ENCODE measurements at regions not wholly inside any gene's neighbourhood (a gene's known extent, or its start where the extent isn't known, plus 50 kb on each side); places are given as distances from the start of the nearest gene placed in this dataset.

DNA sequence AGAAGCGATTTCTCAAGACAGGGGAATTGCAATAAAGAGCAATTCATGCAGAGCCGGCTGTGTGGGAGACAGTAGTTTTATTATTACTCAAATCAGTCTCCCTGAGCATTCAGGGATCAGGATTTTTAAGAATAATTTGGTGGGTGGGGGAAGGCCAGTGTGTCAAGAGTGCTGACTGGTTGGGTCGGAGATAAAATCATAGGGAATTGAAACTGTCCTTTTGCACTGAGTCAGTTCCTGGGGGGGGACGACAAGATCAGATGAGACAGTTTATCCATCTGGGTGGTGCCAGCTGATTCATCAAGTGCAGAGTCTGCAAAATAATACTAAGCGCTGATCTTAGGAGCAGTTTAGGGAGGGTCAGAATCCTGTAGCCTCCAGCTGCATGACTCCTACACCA lies 502.4 kb downstream of the NLGN4X start:
- Histone ChIP-seq H3K4me2 (ENCODE audit: low read depth, low read length, poor library complexity, severe bottlenecking) (no peak overlapping the region), H2AFZ (ENCODE audit: low read length) (no peak overlapping the region), H3K9me3 (ENCODE audit: insufficient read depth, low read depth, low read length) (no peaks in the 10 kb centered on the region), H3F3A (ENCODE audit: low read depth) (no peaks in the 10 kb centered on the region), H4K20me1 (ENCODE audit: insufficient read depth, low read length, poor library complexity, severe bottlenecking) (no peaks in the 10 kb centered on the region), H3K36me3 (ENCODE audit: insufficient read depth, low read length) (no peaks in the 10 kb centered on the region), H3K79me2 (ENCODE audit: insufficient read depth, low read length) (no peaks in the 10 kb centered on the region), H3K4me1 (ENCODE audit: insufficient read depth, low read length, poor library complexity, severe bottlenecking) (no peaks in the 10 kb centered on the region), H3K9me2 (replicated peaks; ENCODE audit: low read depth, low read length) (no peaks in the 10 kb centered on the region), H3K27me3 (ENCODE audit: insufficient read depth, low read length, poor library complexity, severe bottlenecking) (no peaks in the 10 kb centered on the region), H3K9ac (ENCODE audit: low read depth, low read length, poor library complexity, severe bottlenecking) (no peak overlapping the region), H3K4me3 (ENCODE audit: low read length, poor library complexity, severe bottlenecking) (no peak overlapping the region)
- TF ChIP-seq EZH2phosphoT487 (IDR thresholded peaks at IDR 0.05; ENCODE audit: borderline replicate concordance) (no peak), CTCF (conservative IDR thresholded peaks at IDR 0.05; ENCODE audit: low read length) (no peak)

DNA sequence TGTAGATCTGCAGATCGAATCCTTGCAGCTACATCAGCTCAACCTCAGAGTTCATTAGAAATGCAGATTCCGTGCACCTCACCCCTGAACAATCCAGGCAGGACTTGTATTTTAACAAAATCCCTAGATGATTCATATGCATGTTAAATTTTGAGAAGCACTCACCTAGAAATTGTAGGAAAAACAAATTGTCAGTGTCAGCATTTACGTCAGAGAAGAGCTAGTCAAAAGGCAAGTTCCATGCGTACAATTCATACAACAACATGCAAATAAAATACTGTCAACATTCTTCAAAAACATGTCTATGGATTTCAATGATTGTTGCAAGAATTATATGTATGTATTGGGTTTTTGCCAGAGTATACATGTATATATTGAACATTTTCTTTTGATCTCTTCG lies 504.5 kb downstream of the NLGN4X start:
- H3F3A ChIP-seq (ENCODE audit: low read depth) = no peaks in the 10 kb centered on the region
- no peak overlapping the region for H3K4me2 ChIP-seq (ENCODE audit: low read depth, low read length, poor library complexity, severe bottlenecking)
- no peaks in the 10 kb centered on the region for H3K4me1 ChIP-seq (ENCODE audit: insufficient read depth, low read length, poor library complexity, severe bottlenecking)
- H3K4me3 ChIP-seq (ENCODE audit: low read length, poor library complexity, severe bottlenecking) = no peak overlapping the region
- H3K27me3 ChIP-seq (ENCODE audit: insufficient read depth, low read length, poor library complexity, severe bottlenecking) = no peaks in the 10 kb centered on the region
- no peaks in the 10 kb centered on the region for H3K79me2 ChIP-seq (ENCODE audit: insufficient read depth, low read length)
- no peak overlapping the region for H2AFZ ChIP-seq (ENCODE audit: low read length)
- H3K36me3 ChIP-seq (ENCODE audit: insufficient read depth, low read length) = no peaks in the 10 kb centered on the region
- no peaks in the 10 kb centered on the region for H4K20me1 ChIP-seq (ENCODE audit: insufficient read depth, low read length, poor library complexity, severe bottlenecking)
- TF ChIP-seq CTCF (conservative IDR thresholded peaks at IDR 0.05; ENCODE audit: low read length) = no peak
- TF ChIP-seq EZH2phosphoT487 (IDR thresholded peaks at IDR 0.05; ENCODE audit: borderline replicate concordance) = no peak
- no peaks in the 10 kb centered on the region for H3K9me3 ChIP-seq (ENCODE audit: insufficient read depth, low read depth, low read length)
- H3K9ac ChIP-seq (ENCODE audit: low read depth, low read length, poor library complexity, severe bottlenecking) = no peak overlapping the region
- no peaks in the 10 kb centered on the region for H3K9me2 ChIP-seq (replicated peaks; ENCODE audit: low read depth, low read length)

DNA sequence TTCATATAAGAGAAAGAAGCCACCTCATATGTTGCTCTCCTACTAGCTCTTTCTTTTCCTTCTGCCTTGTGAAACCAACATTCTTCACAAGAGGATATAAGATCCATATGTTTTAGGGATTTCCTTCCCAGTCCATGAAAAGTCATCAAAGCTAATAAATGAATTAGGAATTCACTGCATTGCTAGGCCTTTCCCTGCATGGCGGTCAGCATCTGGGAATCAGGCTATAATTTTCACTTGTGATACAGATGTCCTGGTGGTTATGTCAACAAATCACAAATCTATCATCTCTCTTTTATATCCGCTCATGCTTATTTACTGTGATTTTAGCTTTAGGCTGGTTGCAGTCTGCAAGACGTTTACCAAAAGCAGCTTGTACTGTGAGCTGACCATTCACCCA lies 510.0 kb downstream of the NLGN4X start:
- no peak overlapping the region for H3K4me3 ChIP-seq (ENCODE audit: low read length, poor library complexity, severe bottlenecking)
- no peaks in the 10 kb centered on the region for H4K20me1 ChIP-seq (ENCODE audit: insufficient read depth, low read length, poor library complexity, severe bottlenecking)
- H3K4me2 ChIP-seq (ENCODE audit: low read depth, low read length, poor library complexity, severe bottlenecking) = no peak overlapping the region
- no peaks in the 10 kb centered on the region for H3K79me2 ChIP-seq (ENCODE audit: insufficient read depth, low read length)
- H3K4me1 ChIP-seq (ENCODE audit: insufficient read depth, low read length, poor library complexity, severe bottlenecking) = no peaks in the 10 kb centered on the region
- H3K9me2 ChIP-seq (replicated peaks; ENCODE audit: low read depth, low read length) = no peaks in the 10 kb centered on the region
- H3K36me3 ChIP-seq (ENCODE audit: insufficient read depth, low read length) = no peaks in the 10 kb centered on the region
- no peak overlapping the region for H3K9ac ChIP-seq (ENCODE audit: low read depth, low read length, poor library complexity, severe bottlenecking)
- H3K9me3 ChIP-seq (ENCODE audit: insufficient read depth, low read depth, low read length) = no peaks in the 10 kb centered on the region
- H3K27me3 ChIP-seq (ENCODE audit: insufficient read depth, low read length, poor library complexity, severe bottlenecking) = no peaks in the 10 kb centered on the region
- no peaks in the 10 kb centered on the region for H3F3A ChIP-seq (ENCODE audit: low read depth)
- H2AFZ ChIP-seq (ENCODE audit: low read length) = no peak overlapping the region
- TF ChIP-seq CTCF (conservative IDR thresholded peaks at IDR 0.05; ENCODE audit: low read length) = no peak
- TF ChIP-seq EZH2phosphoT487 (IDR thresholded peaks at IDR 0.05; ENCODE audit: borderline replicate concordance) = no peak

All from Loucy (cell line).